ENCODE measurements at regions not wholly inside any gene's neighbourhood (a gene's known extent, or its start where the extent isn't known, plus 50 kb on each side); places are given as distances from the start of the nearest gene placed in this dataset.
"Not testable (repeated sequence)": the region's sequence is repeated elsewhere in the genome, so short reads cannot be mapped to it uniquely, and the experiment has no call there.

DNA sequence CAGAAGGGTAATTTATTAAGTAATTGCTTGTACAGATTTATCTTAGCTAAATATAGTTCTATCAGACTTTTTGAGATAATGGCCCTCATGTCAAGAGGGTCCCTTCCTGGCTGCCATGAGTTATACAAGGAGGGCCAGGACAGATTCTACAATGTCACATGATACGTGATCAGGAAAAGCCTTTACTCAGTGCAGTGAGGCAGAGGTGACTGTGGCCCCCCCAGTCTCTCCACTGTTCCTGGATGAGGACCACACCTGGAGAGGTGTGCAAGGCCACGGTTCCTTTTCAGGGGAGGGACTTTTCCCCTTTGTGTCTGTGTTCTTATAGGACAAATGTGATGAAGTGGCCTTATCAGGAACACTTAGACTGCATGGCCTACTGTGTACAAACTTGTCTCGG lies 54.3 kb upstream of the LRCH1 start:
- DNase-seq: no peak

GRCh38 chr13:46496086-46496485 lies 56.9 kb upstream of the LRCH1 start:
- DNase-seq: no peak

GRCh38 chr13:46495651-46496050 lies 57.3 kb upstream of the LRCH1 start:
- no peak for DNase-seq

DNA sequence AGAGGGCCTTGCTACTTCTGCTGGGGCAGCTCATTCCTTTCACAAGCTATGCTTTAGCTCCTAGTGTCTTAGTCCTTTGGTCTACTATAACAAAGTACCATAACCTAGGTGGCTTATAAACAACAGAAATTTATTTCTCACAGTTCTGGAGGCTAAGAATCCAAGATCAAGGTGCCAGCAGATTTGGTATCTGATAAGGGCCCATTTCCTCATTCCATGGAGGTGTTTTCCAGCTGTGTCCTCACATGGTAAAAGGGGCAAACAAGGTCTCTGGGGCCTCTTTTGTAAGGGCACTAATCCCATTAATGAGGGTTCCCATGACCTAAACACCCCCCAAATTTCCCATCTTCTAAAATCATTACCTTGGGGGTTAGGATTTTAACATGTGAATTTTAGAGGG lies 57.9 kb upstream of the LRCH1 start:
- DNase-seq: no peak

DNA sequence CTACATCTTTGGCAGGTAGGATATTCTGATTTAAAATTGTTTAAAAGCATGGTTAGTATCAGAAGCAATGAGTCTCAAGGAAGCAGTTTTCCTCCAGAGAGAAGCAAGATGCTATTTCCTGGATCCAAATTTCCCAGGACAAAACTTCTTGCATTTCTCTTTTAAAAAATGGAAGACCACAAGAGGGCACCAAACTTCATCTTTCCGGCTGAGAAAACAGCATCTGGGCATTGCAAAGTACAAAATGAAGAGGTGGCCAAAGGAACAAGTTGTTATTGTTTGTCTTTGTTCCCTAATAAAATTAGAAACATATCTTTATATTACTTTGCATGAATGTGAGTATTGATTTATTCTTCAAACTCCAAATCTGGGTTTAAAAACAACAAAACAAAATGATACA lies 60.0 kb upstream of the LRCH1 start:
- DNase-seq: peak; percentile 0

- no peak for DNase-seq
Observed at GRCh38 chr13:46491641-46492040, 61.3 kb upstream of the LRCH1 start.

DNA sequence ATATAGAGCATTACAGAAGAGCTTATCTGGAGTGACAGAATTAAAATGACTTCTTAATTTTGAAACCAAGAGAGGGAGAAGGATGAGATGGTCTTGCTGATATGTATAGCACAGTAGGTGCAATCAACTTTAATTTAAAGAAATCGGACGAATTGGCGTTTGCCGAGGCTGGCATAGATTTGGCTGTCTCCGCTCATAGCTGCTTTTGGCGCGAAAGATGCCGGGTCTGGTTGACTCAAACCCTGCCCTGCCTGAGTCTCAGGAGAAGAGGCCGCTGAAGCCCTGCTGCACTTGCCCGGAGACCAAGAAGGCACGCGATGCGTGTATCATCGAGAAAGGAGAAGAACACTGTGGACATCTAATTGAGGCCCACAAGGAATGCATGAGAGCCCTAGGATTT lies 62.3 kb upstream of the LRCH1 start:
- not testable (repeated sequence) for DNase-seq

- DNase-seq: no peak
Observed at GRCh38 chr13:46490129-46490528, 62.8 kb upstream of the LRCH1 start.

- DNase-seq: no peak
Observed at GRCh38 chr13:46489586-46490023, 63.4 kb upstream of the LRCH1 start.

GRCh38 chr13:46487748-46488147 lies 65.2 kb upstream of the LRCH1 start:
- no peak for DNase-seq

DNA sequence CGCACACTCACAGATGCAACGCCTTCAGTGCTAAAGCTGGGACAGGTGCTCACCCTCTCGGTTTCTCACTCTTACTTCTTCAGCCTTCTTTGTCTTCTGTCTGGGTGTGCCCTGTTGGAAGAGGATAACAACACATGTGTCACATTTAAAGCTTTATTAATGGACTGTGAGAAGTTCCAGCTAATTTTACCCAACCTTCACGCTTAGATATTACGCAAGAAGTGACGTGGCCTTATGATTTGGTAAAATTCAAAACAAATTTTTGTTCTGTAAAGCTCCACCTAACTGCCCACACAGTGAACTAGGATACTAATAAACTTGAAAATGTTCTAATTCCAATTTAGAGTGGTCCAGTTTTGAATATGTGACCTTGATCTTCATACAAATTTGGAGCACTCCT lies 66.7 kb upstream of the LRCH1 start:
- no peak for DNase-seq

DNA sequence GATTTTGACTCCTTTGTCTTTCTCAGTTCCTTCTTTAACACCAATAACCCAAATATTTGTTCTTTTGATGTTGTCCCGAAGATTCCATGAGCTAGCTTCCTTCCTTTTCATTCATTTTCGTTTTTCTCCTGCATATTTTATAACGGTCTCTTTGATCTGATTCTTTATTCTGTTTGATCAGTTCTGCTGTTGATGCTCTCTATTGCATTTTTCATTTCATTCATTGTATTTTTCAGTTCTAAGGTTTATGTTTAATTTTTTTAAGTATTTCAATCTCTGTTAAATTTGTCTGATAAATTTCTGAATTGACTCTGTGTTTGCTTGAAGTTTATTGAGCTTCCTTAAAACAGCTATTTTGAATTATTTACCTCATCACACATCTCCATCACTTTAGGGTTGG lies 68.4 kb upstream of the LRCH1 start:
- DNase-seq: no peak

- no peak for DNase-seq
Observed at GRCh38 chr13:46481166-46481565, 71.8 kb upstream of the LRCH1 start.

DNA sequence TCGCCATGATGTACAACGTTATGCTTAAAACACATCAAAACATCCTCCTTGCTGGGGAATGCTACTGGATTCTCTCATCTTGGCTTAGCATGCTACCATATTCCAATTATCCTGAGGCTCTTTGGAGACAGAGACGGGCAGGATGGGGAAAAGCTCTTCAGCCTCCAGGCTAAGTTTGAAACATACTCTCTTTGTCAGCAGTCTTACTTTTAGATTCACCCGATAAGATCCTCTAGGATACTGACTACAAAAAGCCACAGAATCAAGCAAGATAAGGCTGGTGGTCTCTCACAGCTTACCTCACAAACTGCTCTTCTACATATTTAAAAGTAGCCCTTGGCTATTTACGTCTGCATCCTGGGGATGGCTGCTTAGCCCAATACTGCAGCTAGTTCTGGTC lies 72.8 kb upstream of the LRCH1 start:
- DNase-seq: no peak

GRCh38 chr13:46479691-46480090 lies 73.3 kb upstream of the LRCH1 start:
- no peak for DNase-seq

- no peak for DNase-seq
Observed at GRCh38 chr13:46479283-46479682, 73.7 kb upstream of the LRCH1 start.

DNA sequence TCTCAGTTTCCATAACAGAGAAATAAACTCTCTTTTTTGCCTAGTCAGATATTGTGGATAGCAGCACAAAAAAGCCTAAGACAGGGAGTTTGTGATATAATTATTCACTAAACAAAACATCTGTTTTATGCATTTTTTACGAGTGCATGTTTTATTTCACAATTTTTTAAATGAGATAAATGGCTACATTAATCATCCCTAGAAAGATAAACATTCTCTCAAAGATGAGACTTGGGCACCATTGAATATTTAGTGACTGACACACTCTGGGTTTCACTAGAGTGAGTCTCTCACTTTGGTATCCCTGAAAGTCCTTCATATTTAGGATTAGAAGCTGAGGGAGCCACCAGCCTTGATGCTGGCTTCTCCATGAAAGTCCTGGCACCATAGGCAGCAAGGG lies 74.3 kb upstream of the LRCH1 start:
- no peak for DNase-seq

GRCh38 chr13:46476174-46476573 lies 76.8 kb upstream of the LRCH1 start:
- DNase-seq: no peak

GRCh38 chr13:46475541-46475991 lies 77.4 kb upstream of the LRCH1 start:
- DNase-seq: no peak

DNA sequence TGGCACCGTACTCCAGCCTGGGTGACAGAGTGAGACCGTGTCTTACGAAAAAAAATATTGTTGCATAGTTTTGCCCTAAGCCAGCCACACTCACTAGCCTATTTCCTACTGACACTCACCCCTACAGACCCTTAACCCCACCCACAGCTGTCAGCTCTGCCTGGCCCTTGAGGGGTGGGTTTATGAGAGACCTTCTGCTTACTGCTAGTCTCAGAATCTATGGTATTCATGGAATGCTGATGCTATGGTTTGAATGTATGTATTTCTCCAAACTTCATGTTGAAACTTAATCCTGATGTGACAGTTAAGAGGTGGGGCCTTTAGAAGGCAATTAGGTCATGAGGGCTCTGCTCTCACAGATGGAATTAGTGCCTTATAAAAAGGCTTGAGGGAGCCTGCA lies 79.2 kb upstream of the LRCH1 start:
- DNase-seq: no peak

GRCh38 chr13:46472384-46472783 lies 80.6 kb upstream of the LRCH1 start:
- no peak for DNase-seq

- DNase-seq: not testable (repeated sequence)
Observed at GRCh38 chr13:46469699-46470098, 82.6 kb upstream of the RUBCNL start.

DNA sequence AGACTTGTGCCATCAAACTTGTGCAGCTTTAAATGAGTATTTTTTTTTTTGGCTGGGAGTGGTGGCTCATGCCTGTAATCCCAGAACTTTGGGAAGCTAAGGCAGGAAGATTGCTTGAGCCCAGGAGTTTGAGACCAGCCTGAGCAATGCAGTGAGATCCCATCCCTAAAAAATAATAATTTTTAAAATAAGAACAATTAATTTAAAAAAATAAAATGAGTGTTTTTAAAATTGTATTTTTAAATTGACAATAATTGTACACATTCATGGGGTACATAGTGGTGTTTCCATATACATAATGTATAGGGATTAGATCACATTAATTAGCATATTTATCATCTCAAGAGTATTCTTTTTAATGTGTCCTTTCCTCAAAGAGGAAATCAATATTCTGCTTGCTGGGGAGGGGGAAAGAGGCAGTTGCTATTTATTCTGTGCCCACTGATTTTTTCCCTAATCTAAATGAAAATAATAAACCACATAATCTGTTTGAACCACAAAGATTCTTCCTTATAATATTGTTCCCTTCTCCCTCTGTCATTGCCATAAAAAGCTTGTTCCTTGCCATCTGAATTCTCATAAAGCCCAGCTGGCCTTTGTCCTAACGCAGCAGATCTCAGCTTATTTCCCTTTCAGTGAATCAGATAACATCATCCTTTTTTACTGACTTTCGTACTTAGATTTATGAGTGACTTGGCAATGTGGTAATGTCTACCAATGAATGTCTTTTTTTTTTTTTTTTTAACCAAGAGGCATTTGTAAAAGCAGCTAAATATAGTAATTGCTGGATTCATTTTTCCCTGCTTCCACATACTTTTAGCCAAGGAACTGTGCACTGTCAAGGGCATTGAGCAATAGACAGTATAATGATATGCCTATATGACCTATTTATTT lies 81.8 kb upstream of the RUBCNL start:
- DNase-seq: no peak

- DNase-seq: not testable (repeated sequence)
Observed at GRCh38 chr13:46467694-46468093, 80.6 kb upstream of the RUBCNL start.

DNA sequence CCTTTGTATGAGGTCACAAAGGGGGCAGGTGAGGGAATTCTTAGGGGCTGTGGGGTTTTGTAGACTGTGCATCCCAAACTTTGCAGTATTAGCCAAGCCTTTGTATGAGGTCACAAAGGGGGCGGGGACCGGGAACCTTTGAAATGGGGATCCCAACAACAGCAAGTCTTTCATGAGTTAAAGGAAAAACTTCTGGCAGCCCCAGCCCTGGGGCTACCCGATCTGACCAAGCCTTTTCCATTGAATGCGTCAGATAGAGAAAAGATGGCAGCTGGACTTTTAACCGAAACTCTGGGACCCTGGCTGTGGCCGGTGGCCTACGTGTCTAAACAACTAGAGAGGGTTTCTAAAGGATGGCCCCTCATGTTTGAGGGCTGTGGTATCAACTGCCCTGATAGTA lies 79.0 kb upstream of the RUBCNL start:
- not testable (repeated sequence) for DNase-seq

Measured in NCI-H2227 treated with DMSO at 0.1 percent for 48 hours (cell line).